ENCODE measurements at regions not wholly inside any gene's neighbourhood (a gene's known extent, or its start where the extent isn't known, plus 50 kb on each side); places are given as distances from the start of the nearest gene placed in this dataset.

DNA sequence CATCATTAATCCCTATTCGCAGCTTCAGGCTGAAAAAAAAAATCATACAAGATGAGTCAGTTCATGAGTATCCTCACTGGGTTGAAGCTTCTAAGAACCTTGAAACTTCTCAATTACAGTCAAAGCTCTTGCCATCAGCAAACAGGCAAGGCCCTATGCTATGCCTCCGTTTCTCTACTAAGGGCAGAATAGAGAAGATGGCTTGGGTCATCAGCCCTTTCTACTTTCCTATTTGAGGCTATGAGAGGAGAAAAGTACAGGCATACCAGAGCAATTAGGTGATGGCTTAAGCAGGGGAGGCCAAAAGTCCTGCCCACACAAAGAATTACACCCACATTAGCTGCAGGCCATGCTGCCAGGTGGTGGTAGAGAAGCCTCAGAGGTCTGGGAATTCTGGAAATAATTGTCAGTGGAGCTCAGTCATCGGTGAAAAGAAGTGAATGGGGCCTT, 89.0 kb downstream of the MRPL46 start:
- Histone ChIP-seq H3K79me2 (ENCODE audit: control insufficient read depth in 1 of 2, insufficient read depth in 2 of 2, low read length in 2 of 2) (no peaks in the 10 kb centered on the region), H4K8ac (ENCODE audit: extremely low read depth, insufficient read depth, low read length) (no peak overlapping the region), H2BK120ac (replicated peaks; ENCODE audit: low read depth, low read length) (no peak overlapping the region), H3K4me1 (replicated peaks in 1 of 4; ENCODE audit: control insufficient read depth in 3 of 4, insufficient read depth in 4 of 4, low read length in 3 of 4) (peaks cover 0 to 4% (median 3%) of the 10 kb centered on the region in 4 experiments; a peak in 5 of 7 replicates), H3K23ac (ENCODE audit: insufficient read length) (no peak overlapping the region), H2BK15ac (ENCODE audit: low read length) (no peak overlapping the region), H3K56ac (replicated peaks; ENCODE audit: insufficient read length, low read depth, low read length) (no peak overlapping the region), H3K14ac (ENCODE audit: insufficient read length) (no peak overlapping the region), H3K27me3 (replicated peaks in 1 of 4; ENCODE audit: control insufficient read depth in 3 of 4, extremely low read depth in 1 of 4, insufficient read depth in 3 of 4, low read length in 3 of 4) (0 out of 7 replicates have a peak, but pooled peaks cover 0 to 4% (median 0%) of the 10 kb centered on the region in 4 experiments), H3K4ac (replicated peaks; ENCODE audit: insufficient read length, low read depth, low read length) (no peak overlapping the region), H3K36me3 (ENCODE audit: control insufficient read depth in 2 of 4, insufficient read depth in 4 of 4, low read length in 3 of 4) (no peaks in the 10 kb centered on the region), H3K23me2 (ENCODE audit: low read depth, low read length) (no peaks in the 10 kb centered on the region), H2BK12ac (ENCODE audit: low read depth, low read length) (no peak overlapping the region), H4K91ac (replicated peaks; ENCODE audit: insufficient read length, low read length) (no peak overlapping the region), H3K79me1 (ENCODE audit: low read depth, low read length) (no peaks in the 10 kb centered on the region), H2BK20ac (ENCODE audit: low read length) (no peak overlapping the region), H2AK5ac (ENCODE audit: low read depth, low read length) (no peak overlapping the region), H2BK5ac (ENCODE audit: low read depth, low read length) (no peak overlapping the region), H3K27ac (ENCODE audit: low read depth, low read length) (no peak overlapping the region), H3K9me3 (ENCODE audit: insufficient read depth in 2 of 2, low read depth in 1 of 2, low read length in 1 of 2) (no peaks in the 10 kb centered on the region; a peak in 1 of 4 replicates), H2AFZ (ENCODE audit: low read length) (no peak overlapping the region), H3K18ac (ENCODE audit: extremely low read depth, low read length) (no peak overlapping the region), H3K4me2 (ENCODE audit: insufficient read depth in 1 of 2, low read depth in 2 of 2, low read length in 2 of 2) (no peak overlapping the region), H3K9ac (replicated peaks in 1 of 4; ENCODE audit: extremely low read depth in 1 of 4, low read depth in 3 of 4, low read length in 3 of 4) (no peak overlapping the region), H4K20me1 (replicated peaks in 1 of 2; ENCODE audit: control insufficient read depth in 1 of 2, insufficient read depth in 2 of 2, low read length in 2 of 2) (no peaks in the 10 kb centered on the region), H4K5ac (ENCODE audit: insufficient read length, low read depth, low read length) (no peak overlapping the region), H3K4me3 (ENCODE audit: extremely low read depth in 1 of 4, insufficient read depth in 2 of 4, low read depth in 3 of 4, low read length in 4 of 4) (no peak overlapping the region)
- FAIRE-seq = no peak
- ChIA-PET POLR2A (ENCODE audit: partially characterized antibody) (no interaction called here), CTCF (ENCODE audit: partially characterized antibody) (interaction anchor here (0.6 to 1.0 kb wide), 5 partner anchors 9 to 754 kb away, joined by 3 to 5 read pairs (median 3); no protein-coding TSS in a partner anchor)
- WGBS, 2 experiments (ENCODE audit: extremely low coverage in 1 of 2, insufficient coverage in 1 of 2, insufficient read length in 1 of 2, insufficient replicate concordance in 2 of 2, low coverage in 1 of 2, low lambda C conversion rate in 2 of 2, missing lambda C conversion rate in 1 of 2) = 92% methylated on average over 3 of the region's 3 CpGs; no CpG with 5 or more reads in 1 of the 2 experiments
- DNase-seq (ENCODE audit: low read depth in 1 of 2, low spot score in 2 of 2) = no peak
- TF ChIP-seq SP4 (IDR thresholded peaks at IDR 0.05; ENCODE audit: low read length) (no peak), BCL11A (IDR thresholded peaks at IDR 0.05; ENCODE audit: low read depth in 2 of 2, low read length in 2 of 2) (no peak), NANOG (IDR thresholded peaks at IDR 0.05; ENCODE audit: insufficient read depth, low read depth, low read length, poor library complexity, severe bottlenecking) (no peak), RNF2 (IDR thresholded peaks at IDR 0.05; ENCODE audit: borderline replicate concordance, low read depth, low read length, missing control alignments, poor library complexity, severe bottlenecking) (no peak), POLR2AphosphoS5 (IDR thresholded peaks at IDR 0.05; ENCODE audit: low read depth, low read length) (no peak), GTF2F1 (IDR thresholded peaks at IDR 0.05; ENCODE audit: borderline replicate concordance, low read depth, low read length) (no peak), CREB1 (IDR thresholded peaks at IDR 0.05) (no peak)
- TF ChIP-seq, protein P1, sequence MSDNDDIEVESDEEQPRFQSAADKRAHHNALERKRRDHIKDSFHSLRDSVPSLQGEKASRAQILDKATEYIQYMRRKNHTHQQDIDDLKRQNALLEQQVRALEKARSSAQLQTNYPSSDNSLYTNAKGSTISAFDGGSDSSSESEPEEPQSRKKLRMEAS (IDR thresholded peaks at IDR 0.05) = no peak
- TF ChIP-seq, protein P2, sequence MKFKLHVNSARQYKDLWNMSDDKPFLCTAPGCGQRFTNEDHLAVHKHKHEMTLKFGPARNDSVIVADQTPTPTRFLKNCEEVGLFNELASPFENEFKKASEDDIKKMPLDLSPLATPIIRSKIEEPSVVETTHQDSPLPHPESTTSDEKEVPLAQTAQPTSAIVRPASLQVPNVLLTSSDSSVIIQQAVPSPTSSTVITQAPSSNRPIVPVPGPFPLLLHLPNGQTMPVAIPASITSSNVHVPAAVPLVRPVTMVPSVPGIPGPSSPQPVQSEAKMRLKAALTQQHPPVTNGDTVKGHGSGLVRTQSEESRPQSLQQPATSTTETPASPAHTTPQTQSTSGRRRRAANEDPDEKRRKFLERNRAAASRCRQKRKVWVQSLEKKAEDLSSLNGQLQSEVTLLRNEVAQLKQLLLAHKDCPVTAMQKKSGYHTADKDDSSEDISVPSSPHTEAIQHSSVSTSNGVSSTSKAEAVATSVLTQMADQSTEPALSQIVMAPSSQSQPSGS (IDR thresholded peaks at IDR 0.05; ENCODE audit: low read length) = no peak
- TF ChIP-seq, protein P3, sequence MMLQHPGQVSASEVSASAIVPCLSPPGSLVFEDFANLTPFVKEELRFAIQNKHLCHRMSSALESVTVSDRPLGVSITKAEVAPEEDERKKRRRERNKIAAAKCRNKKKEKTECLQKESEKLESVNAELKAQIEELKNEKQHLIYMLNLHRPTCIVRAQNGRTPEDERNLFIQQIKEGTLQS (IDR thresholded peaks at IDR 0.05; ENCODE audit: insufficient read depth, low read depth, low read length) = no peak
